ENCODE measurements at regions not wholly inside any gene's neighbourhood (a gene's known extent, or its start where the extent isn't known, plus 50 kb on each side); places are given as distances from the start of the nearest gene placed in this dataset.

- TF ChIP-seq CTCF (IDR thresholded peaks at IDR 0.05; ENCODE audit: insufficient read depth, low read length), result no peak
- TF ChIP-seq GABPA (IDR thresholded peaks at IDR 0.05; ENCODE audit: low read depth), result no peak
- TF ChIP-seq POLR2AphosphoS5 (IDR thresholded peaks at IDR 0.05; ENCODE audit: low read depth), result no peak
- no peak for TF ChIP-seq REST (IDR thresholded peaks at IDR 0.05; ENCODE audit: insufficient replicate concordance, low read depth)
- no peak for TF ChIP-seq SPI1 (IDR thresholded peaks at IDR 0.05; ENCODE audit: borderline replicate concordance, low read depth)
Measured at GRCh38 chr4:181147416-181147951, 1095.7 kb upstream of the TENM3 start.

All from HL-60 (cell line).